Muscle of leg (tissue), 3 donors: ENCODE measurements at regions not wholly inside any gene's neighbourhood (a gene's known extent, or its start where the extent isn't known, plus 50 kb on each side); places are given as distances from the start of the nearest gene placed in this dataset.

ENCODE experiments used
- DNase-seq: peaks from one replicate; pipeline ENCODE4 v3.0.0; 2013
- H3K27ac ChIP-seq: one replicate; pipeline ENCODE4 v1.5.1; 2013; ENCODE audit warnings: mild to moderate bottlenecking, low read length, control low read depth
- H3K27me3 ChIP-seq: one replicate; pipeline ENCODE4 v1.6.1; 2013; ENCODE audit warnings: low read length; ENCODE audit not compliant: control insufficient read depth, insufficient read depth
- H3K36me3 ChIP-seq: one replicate; pipeline ENCODE4 v1.6.1; 2013; ENCODE audit warnings: low read length; ENCODE audit not compliant: control insufficient read depth, insufficient read depth
- H3K4me1 ChIP-seq: one replicate; pipeline ENCODE4 v1.6.1; 2013; ENCODE audit warnings: low read length; ENCODE audit not compliant: control insufficient read depth, insufficient read depth
- H3K4me3 ChIP-seq: one replicate; pipeline ENCODE4 v1.5.1; 2013; ENCODE audit warnings: low read length, control low read depth
- H3K9me3 ChIP-seq: replicated peaks from 2 replicates; pipeline ENCODE4 v1.6.1; 2013; ENCODE audit warnings: low read depth, low read length; ENCODE audit not compliant: control insufficient read depth
- WGBS: methylation state at CpG from one replicate; pipeline ENCODE4 v1.1.5; 2013; ENCODE audit warnings: missing lambda C conversion rate; ENCODE audit not compliant: insufficient coverage; 5-methylcytosine and 5-hydroxymethylcytosine counted together

- Histone ChIP-seq H3K36me3 (no peaks in the 10 kb centered on the region), H3K27me3 (peaks cover 65% of the 10 kb centered on the region), H3K27ac (no peak overlapping the region), H3K9me3 (no peaks in the 10 kb centered on the region), H3K4me1 (peaks cover 13% of the 10 kb centered on the region), H3K4me3 (no peak overlapping the region)
- no peak for DNase-seq
- 39% methylated on average over 3 of the region's 5 CpGs for WGBS
Observed at GRCh38 chr12:111030800-111031199, 110.4 kb upstream of the MYL2 start.

GRCh38 chr12:111029732-111030131, 109.4 kb upstream of the MYL2 start:
- 36% methylated on average over 4 of the region's 5 CpGs for WGBS
- Histone ChIP-seq H3K4me1 (peaks cover 16% of the 10 kb centered on the region), H3K36me3 (no peaks in the 10 kb centered on the region), H3K27me3 (peaks cover 62% of the 10 kb centered on the region), H3K27ac (no peak overlapping the region), H3K9me3 (no peaks in the 10 kb centered on the region), H3K4me3 (no peak overlapping the region)
- DNase-seq = no peak

- no peaks in the 10 kb centered on the region for H3K9me3 ChIP-seq
- no peaks in the 10 kb centered on the region for H3K36me3 ChIP-seq
- H3K27me3 ChIP-seq = peaks cover 63% of the 10 kb centered on the region
- H3K4me1 ChIP-seq = peaks cover 16% of the 10 kb centered on the region
- H3K27ac ChIP-seq = no peak overlapping the region
- H3K4me3 ChIP-seq = no peak overlapping the region
- DNase-seq = no peak
- whole genome bisulfite sequencing = 85% methylated on average over 3 of the region's 4 CpGs
Observed at GRCh38 chr12:111029305-111029704, 108.9 kb upstream of the MYL2 start.

- H3K27ac ChIP-seq = no peak overlapping the region
- H3K27me3 ChIP-seq = peaks cover 65% of the 10 kb centered on the region
- H3K9me3 ChIP-seq = no peaks in the 10 kb centered on the region
- 55% methylated on average over 1 of the region's 2 CpGs for WGBS
- H3K4me3 ChIP-seq = no peak overlapping the region
- DNase-seq = no peak
- peaks cover 16% of the 10 kb centered on the region for H3K4me1 ChIP-seq
- H3K36me3 ChIP-seq = no peaks in the 10 kb centered on the region
Observed at GRCh38 chr12:111028830-111029229, 108.5 kb upstream of the MYL2 start.

GRCh38 chr12:111027431-111027830, 107.1 kb upstream of the MYL2 start:
- no peak for DNase-seq
- H3K4me1 ChIP-seq = peaks cover 12% of the 10 kb centered on the region
- no peak overlapping the region for H3K27ac ChIP-seq
- no peak overlapping the region for H3K4me3 ChIP-seq
- WGBS = no CpG with 5 or more reads among the region's 3 CpGs
- peaks cover 61% of the 10 kb centered on the region for H3K27me3 ChIP-seq
- H3K36me3 ChIP-seq = no peaks in the 10 kb centered on the region
- no peaks in the 10 kb centered on the region for H3K9me3 ChIP-seq

- no peak overlapping the region for H3K27ac ChIP-seq
- H3K4me1 ChIP-seq = peaks cover 12% of the 10 kb centered on the region
- WGBS = 19% methylated on average over 5 of the region's 8 CpGs
- no peaks in the 10 kb centered on the region for H3K9me3 ChIP-seq
- no peak overlapping the region for H3K4me3 ChIP-seq
- no peaks in the 10 kb centered on the region for H3K36me3 ChIP-seq
- DNase-seq = no peak
- peaks cover 61% of the 10 kb centered on the region for H3K27me3 ChIP-seq
Observed at GRCh38 chr12:111025792-111026430, 105.5 kb upstream of the MYL2 start.

- Histone ChIP-seq H3K9me3 (no peaks in the 10 kb centered on the region), H3K27ac (no peak overlapping the region), H3K4me3 (no peak overlapping the region), H3K4me1 (peaks cover 12% of the 10 kb centered on the region), H3K27me3 (peaks cover 56% of the 10 kb centered on the region), H3K36me3 (no peaks in the 10 kb centered on the region)
- DNase-seq = no peak
- 55% methylated on average over 2 of the region's 7 CpGs for WGBS
Observed at GRCh38 chr12:111025301-111025700, 104.9 kb upstream of the MYL2 start.

- Histone ChIP-seq H3K4me1 (peaks cover 12% of the 10 kb centered on the region), H3K9me3 (no peaks in the 10 kb centered on the region), H3K36me3 (no peaks in the 10 kb centered on the region), H3K27me3 (peaks cover 49% of the 10 kb centered on the region), H3K4me3 (no peak overlapping the region), H3K27ac (no peak overlapping the region)
- 8% methylated on average over 8 of the region's 8 CpGs for WGBS
- peak; percentile 21 for DNase-seq
Observed at GRCh38 chr12:111024205-111024801, 103.9 kb upstream of the MYL2 start.

- 79% methylated on average over 4 of the region's 4 CpGs for WGBS
- peaks cover 36% of the 10 kb centered on the region for H3K27me3 ChIP-seq
- H3K9me3 ChIP-seq = no peaks in the 10 kb centered on the region
- H3K36me3 ChIP-seq = no peaks in the 10 kb centered on the region
- peaks cover 12% of the 10 kb centered on the region for H3K4me1 ChIP-seq
- H3K4me3 ChIP-seq = no peak overlapping the region
- H3K27ac ChIP-seq = no peak overlapping the region
- DNase-seq = no peak
Observed at GRCh38 chr12:111022386-111022785, 102.0 kb upstream of the MYL2 start.

- peaks cover 9% of the 10 kb centered on the region for H3K27me3 ChIP-seq
- DNase-seq = no peak
Observed at GRCh38 chr12:111014547-111014946, 94.2 kb upstream of the MYL2 start.

More at GRCh38 chr12:111014547-111014946, 94.2 kb upstream of the MYL2 start:
- Histone ChIP-seq H3K9me3 (no peaks in the 10 kb centered on the region), H3K4me1 (no peaks in the 10 kb centered on the region), H3K36me3 (no peaks in the 10 kb centered on the region), H3K4me3 (no peak overlapping the region), H3K27ac (no peak overlapping the region)
- WGBS = 73% methylated on average over 2 of the region's 6 CpGs
